Activated CD4-positive, alpha-beta T cell treated with anti-CD3 and anti-CD28 coated beads, Interleukin-2, amount 10 ng/mL, durations not matched to agents 24 days and 14 days (primary cell): ENCODE measurements at regions not wholly inside any gene's neighbourhood (a gene's known extent, or its start where the extent isn't known, plus 50 kb on each side); places are given as distances from the start of the nearest gene placed in this dataset.

Experiments
- DNase-seq: peaks from one replicate; pipeline ENCODE4 v3.0.0; 2022
- H3K27ac Mint-ChIP-seq: one replicate; pipeline ENCODE4 v1.8.0; 2022; ENCODE audit warnings: mild to moderate bottlenecking, mixed read lengths
- H3K27me3 Mint-ChIP-seq: one replicate; pipeline ENCODE4 v1.8.0; 2022; ENCODE audit warnings: mixed read lengths
- H3K36me3 Mint-ChIP-seq: one replicate; pipeline ENCODE4 v1.8.0; 2022; ENCODE audit warnings: low read depth, mild to moderate bottlenecking, mixed read lengths
- H3K4me1 Mint-ChIP-seq: one replicate; pipeline ENCODE4 v1.8.0; 2021; ENCODE audit warnings: mixed read lengths
- H3K4me3 Mint-ChIP-seq: one replicate; pipeline ENCODE4 v1.8.0; 2022; ENCODE audit warnings: mild to moderate bottlenecking, moderate library complexity, mixed read lengths
- H3K9me3 Mint-ChIP-seq: one replicate; pipeline ENCODE4 v1.8.0; 2021; ENCODE audit warnings: mixed read lengths
- intact Hi-C: fragments of 100-400 bp; cut with micrococcal nuclease; formaldehyde crosslinking; loops from one replicate; pipeline ENCODE4 v1.15.1; 2023

DNA sequence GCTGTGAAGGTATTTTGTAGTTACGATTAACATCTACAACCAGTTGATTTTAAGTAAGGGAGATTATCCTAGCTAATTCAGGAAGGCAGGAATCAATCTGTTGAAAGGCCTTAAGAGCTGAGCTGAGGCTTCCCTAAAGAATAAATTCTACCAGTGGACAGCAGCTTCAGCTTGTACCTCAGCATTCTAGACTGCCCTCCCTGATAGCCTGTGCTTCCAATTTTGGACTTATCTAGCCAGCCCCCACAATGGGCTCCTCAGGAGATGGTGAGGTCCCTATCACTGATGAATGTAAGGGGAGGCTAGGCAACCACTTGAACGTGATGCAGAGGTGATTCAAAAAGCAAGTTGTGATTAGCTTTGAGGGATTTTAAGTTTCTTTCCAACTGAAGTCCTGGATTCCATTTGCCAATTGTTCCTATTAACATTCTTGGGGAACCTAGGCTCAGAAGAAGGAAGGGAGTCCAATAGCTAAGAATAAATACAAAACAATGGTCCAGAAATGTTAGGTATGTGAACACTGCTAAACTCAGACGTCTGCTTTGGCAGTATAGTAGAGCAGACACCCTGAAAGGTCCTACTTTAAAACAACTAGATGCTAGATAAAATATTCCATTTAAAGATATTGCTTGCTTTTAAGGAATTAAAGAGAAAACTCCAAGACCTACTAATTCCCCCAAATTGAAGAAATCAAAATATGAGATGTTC lies 404.3 kb upstream of the TENM4 start:
- Mint-ChIP-seq H3K4me3 (no peak overlapping the region), H3K36me3 (no peaks in the 10 kb centered on the region), H3K27me3 (no peaks in the 10 kb centered on the region), H3K27ac (no peak overlapping the region), H3K9me3 (peaks cover 4% of the 10 kb centered on the region), H3K4me1 (no peaks in the 10 kb centered on the region)
- no peak for DNase-seq
- intact Hi-C loops: no loop called here

DNA sequence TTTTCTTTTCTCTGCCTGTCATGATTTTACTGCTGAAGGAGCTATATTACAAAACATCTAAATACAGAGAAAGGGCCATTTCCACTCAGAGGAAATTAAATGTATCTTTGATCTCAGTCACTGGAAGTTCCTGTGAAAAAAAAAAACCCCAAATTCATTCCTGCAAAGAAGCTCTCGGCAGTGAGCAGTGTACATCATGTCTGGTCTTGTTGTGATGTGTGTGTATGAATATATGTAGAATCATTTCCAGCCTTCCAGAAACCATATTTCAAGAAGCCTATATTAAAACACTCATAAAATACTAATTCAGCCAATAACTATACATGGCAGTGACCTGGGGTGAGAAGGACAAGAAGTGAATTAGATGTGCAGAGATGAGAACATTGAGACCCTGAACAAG lies 393.2 kb upstream of the TENM4 start:
- H3K4me1 Mint-ChIP-seq: no peaks in the 10 kb centered on the region
- intact Hi-C loops: no loop called here
- H3K9me3 Mint-ChIP-seq: no peaks in the 10 kb centered on the region
- DNase-seq: no peak
- no peak overlapping the region for H3K27ac Mint-ChIP-seq
- H3K27me3 Mint-ChIP-seq: no peaks in the 10 kb centered on the region
- H3K4me3 Mint-ChIP-seq: no peak overlapping the region
- H3K36me3 Mint-ChIP-seq: no peaks in the 10 kb centered on the region

DNA sequence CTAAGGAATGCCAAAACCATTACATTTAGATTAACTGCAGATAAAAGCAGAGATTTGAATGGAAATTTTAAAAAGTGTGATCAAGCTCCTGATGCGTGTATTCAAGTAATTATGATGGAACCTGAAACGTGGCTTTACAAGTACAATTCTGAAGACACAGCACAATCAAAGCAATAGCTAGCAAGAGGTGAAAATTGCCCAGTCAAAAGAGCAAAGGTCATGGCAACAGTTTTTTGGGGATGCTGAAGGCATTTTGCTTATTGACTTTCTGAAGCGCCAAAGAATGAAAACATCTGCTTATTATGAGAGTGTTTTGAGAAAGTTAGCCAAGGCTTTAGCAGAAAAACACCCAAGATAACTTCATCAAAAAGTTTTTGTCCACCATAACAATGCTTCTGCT lies 389.6 kb upstream of the TENM4 start:
- Mint-ChIP-seq H3K9me3 (no peaks in the 10 kb centered on the region), H3K27me3 (no peaks in the 10 kb centered on the region), H3K4me1 (no peaks in the 10 kb centered on the region), H3K36me3 (no peaks in the 10 kb centered on the region), H3K27ac (no peak overlapping the region), H3K4me3 (no peak overlapping the region)
- no peak for DNase-seq
- intact Hi-C loops: no loop called here

DNA sequence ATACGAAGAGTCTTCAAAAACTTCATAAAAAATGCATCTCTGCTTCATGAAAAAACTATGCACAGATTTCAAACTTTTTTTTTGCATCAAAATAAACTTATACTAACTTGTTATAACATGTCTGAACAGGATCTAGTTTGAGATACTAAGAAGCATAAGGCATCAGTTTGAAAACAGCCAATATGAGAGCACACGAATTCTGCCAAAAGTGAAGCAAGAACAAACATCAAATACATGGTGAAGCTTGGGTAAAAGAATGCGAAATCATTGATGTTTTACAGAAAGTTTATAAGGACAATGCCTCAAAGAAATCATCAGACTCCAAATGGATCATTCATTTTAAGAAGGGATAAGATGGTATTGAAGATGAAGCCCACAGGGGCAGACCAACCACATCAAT lies 389.1 kb upstream of the TENM4 start:
- Mint-ChIP-seq H3K27ac (no peak overlapping the region), H3K4me1 (no peaks in the 10 kb centered on the region), H3K27me3 (no peaks in the 10 kb centered on the region), H3K36me3 (no peaks in the 10 kb centered on the region), H3K4me3 (no peak overlapping the region), H3K9me3 (no peaks in the 10 kb centered on the region)
- DNase-seq: no peak
- intact Hi-C loops: no loop called here

DNA sequence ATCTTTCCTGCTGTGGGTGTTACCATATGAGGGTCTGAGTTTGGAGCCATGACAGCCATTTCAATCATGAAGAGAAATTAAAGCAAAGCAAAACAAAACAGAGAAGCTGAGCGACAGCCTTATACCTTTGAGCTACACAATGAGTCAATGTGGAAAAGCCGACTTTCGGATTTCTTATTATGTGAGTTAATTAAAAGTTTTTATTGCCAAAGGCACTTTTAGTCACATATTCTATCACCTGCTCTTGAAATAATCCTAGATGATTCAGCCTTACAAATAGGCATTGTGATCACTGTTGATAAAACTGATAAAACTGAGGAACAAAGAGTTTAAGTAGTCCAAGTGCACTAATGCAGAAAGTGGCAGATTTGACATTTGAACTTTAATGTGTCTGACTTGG lies 381.9 kb upstream of the TENM4 start:
- H3K4me3 Mint-ChIP-seq: no peak overlapping the region
- DNase-seq: no peak
- no peak overlapping the region for H3K27ac Mint-ChIP-seq
- no peaks in the 10 kb centered on the region for H3K9me3 Mint-ChIP-seq
- no peaks in the 10 kb centered on the region for H3K27me3 Mint-ChIP-seq
- no peaks in the 10 kb centered on the region for H3K36me3 Mint-ChIP-seq
- H3K4me1 Mint-ChIP-seq: no peaks in the 10 kb centered on the region
- intact Hi-C loops: no loop called here

DNA sequence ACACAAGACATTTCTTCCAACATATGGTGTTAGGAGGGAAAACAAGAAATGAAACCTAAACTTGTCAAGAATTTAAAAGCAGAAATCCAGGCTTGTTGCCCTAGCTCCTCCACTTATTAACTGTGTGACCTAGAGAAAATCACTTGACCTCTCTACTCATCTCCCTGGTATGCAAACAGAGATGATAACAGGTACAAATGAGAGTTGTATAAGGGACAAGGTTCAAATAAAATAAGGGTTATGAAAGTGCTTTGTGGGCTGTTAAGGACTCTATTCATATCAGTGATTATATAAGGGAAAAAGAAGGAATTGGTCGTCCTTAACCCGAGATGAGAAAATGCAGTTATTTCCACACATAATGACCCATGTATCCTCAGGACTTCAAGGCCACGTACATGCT lies 372.7 kb upstream of the TENM4 start:
- no peak overlapping the region for H3K4me3 Mint-ChIP-seq
- H3K27me3 Mint-ChIP-seq: no peaks in the 10 kb centered on the region
- no peak for DNase-seq
- intact Hi-C loops: no loop called here
- no peak overlapping the region for H3K27ac Mint-ChIP-seq
- peaks cover 9% of the 10 kb centered on the region for H3K9me3 Mint-ChIP-seq
- H3K36me3 Mint-ChIP-seq: no peaks in the 10 kb centered on the region
- no peaks in the 10 kb centered on the region for H3K4me1 Mint-ChIP-seq

DNA sequence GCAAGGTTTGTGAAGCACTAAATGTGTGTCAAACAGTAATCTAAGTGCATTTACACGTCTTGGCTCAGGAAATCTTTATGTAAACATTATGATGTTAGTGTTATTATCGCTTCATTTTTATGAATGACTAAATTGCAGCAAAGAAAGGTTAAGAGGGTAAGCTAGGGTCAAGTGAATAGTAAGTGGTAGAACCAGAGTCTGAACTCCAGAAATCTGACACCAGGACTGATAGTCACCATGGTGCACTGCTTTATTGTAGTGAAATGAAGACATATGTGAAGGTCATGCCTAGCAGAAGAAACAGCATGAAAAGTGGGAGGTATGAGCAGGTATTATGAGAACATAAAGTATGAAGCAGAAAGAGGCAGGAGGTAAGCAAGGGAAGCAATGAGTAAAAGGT lies 368.7 kb upstream of the TENM4 start:
- Mint-ChIP-seq H3K4me3 (no peak overlapping the region), H3K27ac (no peak overlapping the region), H3K9me3 (peaks cover 5% of the 10 kb centered on the region), H3K27me3 (no peaks in the 10 kb centered on the region), H3K4me1 (no peaks in the 10 kb centered on the region), H3K36me3 (no peaks in the 10 kb centered on the region)
- intact Hi-C loops: no loop called here
- no peak for DNase-seq

DNA sequence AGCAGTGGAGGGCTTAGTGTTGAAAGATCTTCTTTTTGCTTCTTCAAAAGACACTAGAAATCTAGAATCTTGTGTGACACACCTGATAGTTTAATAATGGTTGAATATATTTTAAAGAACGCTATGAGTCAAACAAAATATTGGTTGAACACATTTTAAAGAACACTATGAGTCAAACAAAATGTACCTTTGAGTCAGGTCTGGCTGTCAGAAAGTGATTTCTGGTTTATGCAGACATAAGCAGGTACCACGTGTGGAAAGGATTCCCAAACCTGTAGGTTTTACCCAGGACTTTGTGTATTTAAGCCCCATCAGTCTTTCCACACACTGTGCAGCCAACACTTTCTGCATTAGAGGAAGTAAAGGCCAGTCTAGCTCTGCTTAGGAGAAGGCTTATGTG lies 366.7 kb upstream of the TENM4 start:
- H3K4me1 Mint-ChIP-seq: no peaks in the 10 kb centered on the region
- H3K4me3 Mint-ChIP-seq: no peak overlapping the region
- no peak for DNase-seq
- intact Hi-C loops: no loop called here
- H3K36me3 Mint-ChIP-seq: no peaks in the 10 kb centered on the region
- no peak overlapping the region for H3K27ac Mint-ChIP-seq
- no peaks in the 10 kb centered on the region for H3K9me3 Mint-ChIP-seq
- H3K27me3 Mint-ChIP-seq: no peaks in the 10 kb centered on the region

DNA sequence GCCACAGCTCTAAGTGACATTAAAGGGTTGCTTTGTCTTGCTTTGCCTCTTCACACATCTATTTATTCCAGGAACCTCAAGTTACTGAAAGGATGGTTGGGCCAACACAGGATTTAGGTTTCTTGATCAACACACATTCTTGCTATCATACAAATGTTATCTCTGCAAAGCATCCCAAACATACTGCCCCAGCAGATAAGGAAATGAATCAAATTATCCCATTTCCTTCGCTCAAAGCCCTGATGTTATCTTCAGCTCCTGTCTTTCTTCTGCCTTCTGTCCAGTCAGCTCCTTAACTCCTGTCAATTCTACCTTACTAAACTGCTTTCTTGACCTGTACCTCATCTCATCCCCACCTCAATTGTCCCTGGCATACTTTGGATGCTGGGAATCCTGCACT lies 355.9 kb upstream of the TENM4 start:
- no peak overlapping the region for H3K27ac Mint-ChIP-seq
- H3K4me1 Mint-ChIP-seq: no peaks in the 10 kb centered on the region
- peaks cover 4% of the 10 kb centered on the region for H3K9me3 Mint-ChIP-seq
- intact Hi-C loops: no loop called here
- no peaks in the 10 kb centered on the region for H3K27me3 Mint-ChIP-seq
- no peak overlapping the region for H3K4me3 Mint-ChIP-seq
- DNase-seq: no peak
- no peaks in the 10 kb centered on the region for H3K36me3 Mint-ChIP-seq

DNA sequence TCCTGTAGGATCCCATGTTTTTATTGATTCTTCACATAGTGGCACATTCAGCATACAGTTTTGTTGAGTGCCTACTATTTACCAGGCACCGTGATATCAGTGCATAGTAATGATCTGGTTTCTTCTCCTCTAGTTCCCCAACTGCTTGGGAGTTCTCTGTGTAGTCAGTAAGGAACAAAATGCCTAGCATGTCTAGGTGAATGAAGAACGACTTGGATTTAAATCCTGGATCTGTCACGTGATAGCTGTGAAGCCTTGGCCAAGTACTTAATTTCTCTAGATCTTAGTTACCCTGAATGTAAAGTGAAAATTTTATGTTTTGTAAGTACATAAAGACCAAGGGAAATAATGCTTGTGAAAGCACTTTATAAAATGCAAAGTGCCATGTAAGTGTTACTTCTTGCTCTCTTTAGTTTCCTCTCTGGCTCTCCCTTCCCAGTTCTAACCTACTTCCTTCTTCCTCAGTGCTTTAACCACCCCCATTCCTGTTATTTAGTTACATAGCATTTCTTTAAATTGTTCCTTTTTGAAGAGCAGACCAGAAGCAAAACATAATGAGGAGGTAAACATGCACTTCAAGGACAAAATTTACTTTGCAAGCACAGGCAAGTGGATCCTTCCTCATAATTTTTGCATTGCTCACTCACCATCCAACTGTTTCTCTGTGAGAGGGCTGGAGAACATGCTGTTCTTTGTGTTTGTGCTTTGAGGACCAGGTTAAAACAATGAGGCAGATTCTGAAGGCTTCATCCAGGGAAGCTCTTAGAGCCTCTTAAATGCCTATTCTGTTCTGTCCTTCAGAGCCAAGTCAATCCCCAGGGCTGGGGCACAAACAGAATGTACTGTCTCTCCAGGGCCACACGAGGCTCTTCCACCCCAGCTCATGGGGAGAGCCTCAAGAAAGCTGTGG lies 353.9 kb upstream of the TENM4 start:
- H3K27ac Mint-ChIP-seq: no peak overlapping the region
- intact Hi-C loops: no loop called here

DNA sequence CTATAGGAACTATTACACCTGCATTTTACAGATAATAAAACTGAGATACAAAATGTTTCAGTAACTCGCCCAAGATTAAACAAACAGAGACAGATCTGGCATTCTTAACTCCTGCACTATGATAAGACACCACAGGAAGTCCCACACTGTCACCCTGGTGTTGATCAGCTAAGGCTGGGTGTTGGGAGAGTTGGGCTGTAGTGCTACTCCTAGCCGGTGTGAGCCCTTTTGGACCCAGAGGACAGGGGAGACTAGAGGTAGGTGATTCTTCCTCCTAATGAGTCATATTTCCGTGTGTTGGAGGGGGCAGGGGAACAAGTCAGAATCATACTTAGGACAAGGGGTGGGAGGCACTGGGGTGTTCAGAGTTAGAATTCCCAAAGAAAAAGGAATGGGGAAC lies 353.2 kb upstream of the TENM4 start:
- Mint-ChIP-seq H3K9me3 (peaks cover 8% of the 10 kb centered on the region), H3K36me3 (no peaks in the 10 kb centered on the region), H3K4me3 (no peak overlapping the region), H3K27ac (no peak overlapping the region), H3K4me1 (no peaks in the 10 kb centered on the region), H3K27me3 (no peaks in the 10 kb centered on the region)
- intact Hi-C loops: no loop called here
- no peak for DNase-seq

More for the DNA sequence above, 353.9 kb upstream of the TENM4 start:
- no peak overlapping the region for H3K4me3 Mint-ChIP-seq
- no peaks in the 10 kb centered on the region for H3K4me1 Mint-ChIP-seq
- DNase-seq: no peak
- H3K9me3 Mint-ChIP-seq: peaks cover 8% of the 10 kb centered on the region
- no peaks in the 10 kb centered on the region for H3K27me3 Mint-ChIP-seq
- H3K36me3 Mint-ChIP-seq: no peaks in the 10 kb centered on the region

DNA sequence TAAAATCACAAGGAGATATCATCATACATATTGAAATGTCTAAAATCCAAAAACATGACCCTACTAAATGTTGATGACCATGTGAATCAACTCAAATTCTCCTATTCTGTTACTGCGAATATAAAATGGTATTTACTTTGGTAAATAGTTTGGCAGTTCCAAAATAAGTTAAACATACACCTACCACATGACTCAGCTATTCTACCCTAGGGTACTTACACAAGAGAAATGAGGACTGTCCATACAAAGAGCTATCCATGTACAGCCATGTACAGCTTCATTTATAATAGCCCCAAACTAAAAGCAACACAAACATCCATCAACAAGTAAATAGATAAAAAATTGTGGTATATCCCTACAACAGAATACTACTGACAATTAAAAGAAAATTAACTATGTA lies 346.1 kb upstream of the TENM4 start:
- no peaks in the 10 kb centered on the region for H3K27me3 Mint-ChIP-seq
- H3K9me3 Mint-ChIP-seq: peaks cover 4% of the 10 kb centered on the region
- H3K4me3 Mint-ChIP-seq: no peak overlapping the region
- DNase-seq: no peak
- H3K27ac Mint-ChIP-seq: no peak overlapping the region
- H3K36me3 Mint-ChIP-seq: no peaks in the 10 kb centered on the region
- intact Hi-C loops: no loop called here
- no peaks in the 10 kb centered on the region for H3K4me1 Mint-ChIP-seq

DNA sequence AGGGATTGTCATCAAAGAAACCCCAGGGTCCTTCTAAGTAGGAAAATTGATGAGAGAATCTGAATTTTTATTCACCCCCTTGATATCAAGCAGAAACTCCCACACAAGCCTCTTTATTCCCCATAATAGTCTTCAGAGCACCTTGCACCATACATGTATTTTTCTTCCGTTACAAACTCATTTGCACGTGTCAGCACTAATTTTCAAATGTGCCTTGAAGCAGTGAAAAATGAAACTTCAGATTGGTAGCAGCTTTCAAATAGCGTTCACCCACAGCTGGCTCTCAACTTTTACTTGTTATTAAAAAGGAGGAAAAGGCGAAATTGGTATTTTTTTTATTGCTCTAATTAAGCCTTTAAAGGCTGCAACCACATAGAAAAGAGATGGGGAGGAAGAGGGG lies 343.0 kb upstream of the TENM4 start:
- DNase-seq: no peak
- no peak overlapping the region for H3K27ac Mint-ChIP-seq
- H3K4me3 Mint-ChIP-seq: no peak overlapping the region
- no peaks in the 10 kb centered on the region for H3K9me3 Mint-ChIP-seq
- H3K36me3 Mint-ChIP-seq: no peaks in the 10 kb centered on the region
- intact Hi-C loops: no loop called here
- H3K27me3 Mint-ChIP-seq: no peaks in the 10 kb centered on the region
- no peaks in the 10 kb centered on the region for H3K4me1 Mint-ChIP-seq

DNA sequence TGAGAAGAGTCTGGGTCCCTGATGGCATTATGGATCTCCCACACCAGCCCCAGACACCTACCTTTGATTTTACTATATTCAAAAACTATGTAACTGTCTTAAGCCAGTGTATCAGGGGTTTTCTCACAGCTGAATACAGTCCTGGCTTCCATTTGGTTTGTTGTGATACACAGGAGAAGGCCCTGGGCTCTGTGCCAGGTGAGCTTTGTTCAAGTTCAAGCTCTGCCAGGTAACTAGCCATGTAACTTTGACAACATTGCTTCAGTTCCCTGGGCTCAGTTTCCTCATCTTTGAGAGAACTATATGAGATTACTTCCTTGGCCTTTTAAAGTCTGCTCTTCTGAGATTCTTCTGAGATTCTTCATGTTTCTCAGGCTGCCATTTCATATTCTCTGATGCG lies 327.5 kb upstream of the TENM4 start:
- Mint-ChIP-seq H3K36me3 (no peaks in the 10 kb centered on the region), H3K9me3 (no peaks in the 10 kb centered on the region), H3K27me3 (no peaks in the 10 kb centered on the region), H3K4me3 (no peak overlapping the region), H3K27ac (no peak overlapping the region), H3K4me1 (no peaks in the 10 kb centered on the region)
- intact Hi-C loops: no loop called here
- DNase-seq: no peak
